ENCODE measurements at regions not wholly inside any gene's neighbourhood (a gene's known extent, or its start where the extent isn't known, plus 50 kb on each side); places are given as distances from the start of the nearest gene placed in this dataset.

DNA sequence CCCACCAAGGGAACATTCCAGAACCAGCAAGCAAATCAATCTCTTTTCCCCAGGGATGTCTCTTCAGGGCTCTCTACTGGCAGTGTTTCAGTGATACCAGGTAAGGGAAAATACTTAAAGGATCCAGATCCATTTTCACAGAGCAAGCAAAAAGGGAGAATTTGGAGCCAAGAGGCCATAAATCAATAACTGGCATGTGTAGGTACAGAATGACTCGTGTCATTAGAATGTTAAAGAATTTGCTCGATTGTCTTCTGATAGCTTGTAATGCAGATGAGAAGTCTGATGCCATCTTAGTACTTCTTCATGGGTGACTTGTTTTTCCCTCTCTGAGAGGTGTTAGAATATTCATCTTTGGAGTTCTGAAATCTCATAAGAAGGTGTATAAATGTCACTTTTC, 242.9 kb downstream of the KTN1 start:
- Histone ChIP-seq H3K4me1 (no peaks in the 10 kb centered on the region), H3K9me3 (peaks cover 0 to 6% of the 10 kb centered on the region in 2 donors), H3K36me3 (no peaks in the 10 kb centered on the region), H3K4me3 (no peak overlapping the region), H3K27ac (no peak overlapping the region), H3K27me3 (no peaks in the 10 kb centered on the region)
- no peak for DNase-seq (ENCODE audit: low spot score)
- TF ChIP-seq, protein P1, sequence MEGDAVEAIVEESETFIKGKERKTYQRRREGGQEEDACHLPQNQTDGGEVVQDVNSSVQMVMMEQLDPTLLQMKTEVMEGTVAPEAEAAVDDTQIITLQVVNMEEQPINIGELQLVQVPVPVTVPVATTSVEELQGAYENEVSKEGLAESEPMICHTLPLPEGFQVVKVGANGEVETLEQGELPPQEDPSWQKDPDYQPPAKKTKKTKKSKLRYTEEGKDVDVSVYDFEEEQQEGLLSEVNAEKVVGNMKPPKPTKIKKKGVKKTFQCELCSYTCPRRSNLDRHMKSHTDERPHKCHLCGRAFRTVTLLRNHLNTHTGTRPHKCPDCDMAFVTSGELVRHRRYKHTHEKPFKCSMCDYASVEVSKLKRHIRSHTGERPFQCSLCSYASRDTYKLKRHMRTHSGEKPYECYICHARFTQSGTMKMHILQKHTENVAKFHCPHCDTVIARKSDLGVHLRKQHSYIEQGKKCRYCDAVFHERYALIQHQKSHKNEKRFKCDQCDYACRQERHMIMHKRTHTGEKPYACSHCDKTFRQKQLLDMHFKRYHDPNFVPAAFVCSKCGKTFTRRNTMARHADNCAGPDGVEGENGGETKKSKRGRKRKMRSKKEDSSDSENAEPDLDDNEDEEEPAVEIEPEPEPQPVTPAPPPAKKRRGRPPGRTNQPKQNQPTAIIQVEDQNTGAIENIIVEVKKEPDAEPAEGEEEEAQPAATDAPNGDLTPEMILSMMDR (IDR thresholded peaks at IDR 0.05), result no peak

DNA sequence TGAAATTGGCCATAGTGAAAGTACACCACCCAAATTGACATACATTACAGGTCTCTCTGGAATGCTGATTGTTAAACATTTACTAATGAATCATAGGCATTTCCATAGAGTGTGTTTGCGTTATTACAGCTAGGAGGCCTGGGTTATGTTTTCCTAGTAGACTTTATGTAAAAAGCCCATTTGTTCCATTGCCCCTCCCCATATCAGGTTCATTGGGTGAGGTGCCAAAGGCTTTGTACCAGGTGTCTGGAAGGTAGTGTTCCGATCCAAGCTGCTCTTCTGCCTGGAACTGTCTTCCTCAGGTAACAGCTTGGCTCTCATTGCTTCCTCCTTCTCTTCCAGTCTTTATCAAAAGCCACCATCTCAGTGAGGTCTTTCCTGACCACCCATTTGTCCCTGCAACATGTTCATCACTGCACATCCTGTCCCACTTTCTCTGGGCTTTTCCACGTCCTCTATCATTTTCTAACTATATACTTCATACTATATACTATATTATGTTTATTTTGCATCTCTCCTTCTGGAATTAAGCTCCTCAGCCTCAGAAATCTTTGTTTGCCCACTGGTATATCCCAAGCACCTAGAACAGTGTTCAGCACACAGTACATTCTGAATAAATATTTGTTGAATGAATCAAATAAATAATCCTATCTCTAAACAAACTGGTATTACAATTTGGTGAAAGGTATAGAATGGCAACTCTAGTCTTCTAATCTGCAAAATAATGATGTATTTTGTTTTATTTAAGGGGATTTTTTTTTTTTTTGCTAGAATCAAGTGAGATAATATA, 252.3 kb downstream of the KTN1 start:
- H3K27me3 ChIP-seq, result no peaks in the 10 kb centered on the region
- no peaks in the 10 kb centered on the region for H3K9me3 ChIP-seq
- H3K4me3 ChIP-seq, result no peak overlapping the region
- no peak overlapping the region for H3K27ac ChIP-seq
- no peaks in the 10 kb centered on the region for H3K36me3 ChIP-seq
- TF ChIP-seq, protein P1 (IDR thresholded peaks at IDR 0.05), result no peak
- H3K4me1 ChIP-seq, result no peaks in the 10 kb centered on the region
- no peak for DNase-seq (ENCODE audit: low spot score)

DNA sequence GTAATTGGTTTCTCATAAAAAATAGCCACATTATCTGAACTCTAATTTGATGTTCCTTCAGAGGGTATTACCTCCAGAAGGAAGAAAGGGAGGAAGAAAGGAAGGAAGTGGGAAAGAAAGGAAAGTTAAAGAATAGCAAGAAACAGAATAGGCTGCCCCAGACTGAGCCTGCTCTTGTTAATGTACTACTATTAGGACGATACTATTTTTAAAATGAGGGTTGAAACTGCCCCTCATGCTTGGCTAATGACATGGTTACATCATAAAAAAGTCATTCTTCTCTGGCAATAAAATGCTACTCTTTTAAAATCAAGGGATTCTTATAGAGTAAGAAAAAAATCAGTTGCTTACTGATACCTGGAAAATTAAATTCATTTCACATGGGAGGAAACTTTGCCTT, 253.0 kb downstream of the KTN1 start:
- Histone ChIP-seq H3K4me1 (no peaks in the 10 kb centered on the region), H3K36me3 (no peaks in the 10 kb centered on the region), H3K27ac (no peak overlapping the region), H3K4me3 (no peak overlapping the region), H3K9me3 (no peaks in the 10 kb centered on the region), H3K27me3 (no peaks in the 10 kb centered on the region)
- TF ChIP-seq, protein P1 (IDR thresholded peaks at IDR 0.05), result no peak
- no peak for DNase-seq (ENCODE audit: low spot score)

DNA sequence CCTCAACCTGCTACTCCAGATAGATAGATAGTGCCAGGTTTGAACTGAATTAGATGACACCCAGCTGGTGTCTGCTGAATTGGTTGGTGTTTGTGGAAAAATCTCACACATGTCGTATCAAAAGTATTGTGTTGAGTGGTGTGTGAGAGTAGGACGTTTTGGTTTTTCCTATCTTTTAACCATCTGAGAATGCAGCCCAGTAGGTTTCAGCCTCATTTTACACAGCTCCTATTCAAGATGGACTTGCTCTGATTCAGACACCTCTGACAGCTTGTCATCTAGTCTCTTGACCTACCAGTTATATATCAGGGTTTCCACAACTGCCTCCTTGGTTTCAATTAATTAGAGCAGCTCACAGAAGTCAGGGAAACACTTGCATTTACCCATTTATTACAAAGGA, 254.4 kb downstream of the KTN1 start:
- Histone ChIP-seq H3K27ac (no peak overlapping the region), H3K4me3 (no peak overlapping the region), H3K27me3 (no peaks in the 10 kb centered on the region), H3K9me3 (no peaks in the 10 kb centered on the region), H3K36me3 (no peaks in the 10 kb centered on the region), H3K4me1 (no peaks in the 10 kb centered on the region)
- TF ChIP-seq, protein P1 (IDR thresholded peaks at IDR 0.05), result no peak
- DNase-seq (ENCODE audit: low spot score), result no peak

DNA sequence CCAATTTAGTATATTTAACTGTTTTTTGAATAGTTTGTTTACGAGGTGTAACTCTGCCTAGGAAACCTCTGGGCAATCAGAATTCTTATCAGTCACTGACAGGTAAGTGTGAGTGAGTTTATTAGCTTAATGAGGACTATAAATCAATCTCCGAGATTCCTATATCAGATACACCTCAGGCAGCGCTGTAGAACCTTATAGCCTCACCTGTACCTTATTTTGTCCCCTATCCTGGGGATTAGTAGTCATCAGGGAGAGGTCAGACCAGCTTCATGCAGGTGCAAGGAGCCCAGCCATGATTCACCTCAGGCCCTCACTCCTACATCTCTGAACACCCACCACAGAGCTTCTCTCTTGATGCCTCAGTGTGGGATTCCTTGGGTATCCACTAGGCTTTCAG, 256.0 kb downstream of the KTN1 start:
- no peak overlapping the region for H3K27ac ChIP-seq
- TF ChIP-seq, protein P1 (IDR thresholded peaks at IDR 0.05), result no peak
- H3K36me3 ChIP-seq, result no peaks in the 10 kb centered on the region
- no peaks in the 10 kb centered on the region for H3K4me1 ChIP-seq
- H3K4me3 ChIP-seq, result no peak overlapping the region
- H3K9me3 ChIP-seq, result no peaks in the 10 kb centered on the region
- H3K27me3 ChIP-seq, result no peaks in the 10 kb centered on the region
- no peak for DNase-seq (ENCODE audit: low spot score)

DNA sequence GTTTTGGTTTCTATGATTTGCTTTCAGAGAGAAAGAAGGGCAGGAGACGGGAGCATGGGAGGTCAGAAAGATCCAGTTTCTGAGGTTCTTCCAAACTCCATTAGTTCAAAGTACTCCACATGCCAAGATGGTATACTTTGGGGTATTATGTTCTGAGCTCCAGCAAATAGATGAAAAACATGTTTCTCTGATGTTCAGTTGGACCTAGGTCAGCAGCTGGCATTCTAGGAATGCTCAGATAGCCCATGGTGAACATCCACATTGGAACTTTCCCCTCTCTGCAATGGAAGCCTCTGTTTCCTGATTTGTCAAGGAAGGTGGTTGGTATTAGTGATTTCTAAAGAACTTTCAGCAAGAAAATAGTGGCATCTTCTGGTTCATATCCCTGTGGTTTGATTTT, 257.5 kb downstream of the KTN1 start:
- no peak overlapping the region for H3K4me3 ChIP-seq
- no peak for DNase-seq (ENCODE audit: low spot score)
- no peaks in the 10 kb centered on the region for H3K27me3 ChIP-seq
- TF ChIP-seq, protein P1 (IDR thresholded peaks at IDR 0.05), result no peak
- H3K4me1 ChIP-seq, result no peaks in the 10 kb centered on the region
- no peaks in the 10 kb centered on the region for H3K36me3 ChIP-seq
- H3K27ac ChIP-seq, result no peak overlapping the region
- H3K9me3 ChIP-seq, result no peaks in the 10 kb centered on the region

Data from right atrium auricular region (tissue), 2 donors.